GM19328 (cell line): ENCODE measurements at regions not wholly inside any gene's neighbourhood (a gene's known extent, or its start where the extent isn't known, plus 50 kb on each side); places are given as distances from the start of the nearest gene placed in this dataset.
"Not testable (repeated sequence)": the region's sequence is repeated elsewhere in the genome, so short reads cannot be mapped to it uniquely, and the experiment has no call there.

Experiments used
- ATAC-seq: cut with Tn5 transposase; IDR thresholded peaks from one replicate; pipeline ENCODE4 v1.9.1; 2021; ENCODE audit warnings: mild to moderate bottlenecking, moderate library complexity; ENCODE audit not compliant: unreplicated experiment

GRCh38 chr2:187865025-187865424 is 310.8 kb upstream of the TFPI start:
- no peak for ATAC-seq

- ATAC-seq, result no peak
Observed at GRCh38 chr2:187867165-187867564, 312.9 kb upstream of the TFPI start.

GRCh38 chr2:187869195-187869594 is 315.0 kb upstream of the TFPI start:
- no peak for ATAC-seq

- no peak for ATAC-seq
Observed at GRCh38 chr2:187871506-187871905, 317.3 kb upstream of the TFPI start.

DNA sequence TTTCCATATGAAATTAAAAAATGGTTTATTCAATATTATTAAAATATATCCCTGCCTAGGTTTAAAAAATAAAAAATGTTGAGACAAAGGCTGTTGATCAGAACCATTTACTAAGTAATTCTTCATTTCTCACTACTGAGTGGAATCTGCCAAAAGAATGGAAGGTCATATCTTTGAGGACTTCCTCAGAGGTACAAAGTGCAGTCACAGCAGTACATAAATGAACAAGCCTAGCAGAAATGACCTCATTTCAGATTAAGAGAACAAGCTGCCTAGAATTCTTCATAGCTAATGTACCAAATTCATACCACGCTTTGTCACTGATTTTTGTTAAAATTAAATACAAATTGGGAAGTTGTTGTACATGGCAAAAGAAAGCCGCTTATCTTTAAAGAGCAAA is 318.9 kb upstream of the TFPI start:
- no peak for ATAC-seq

DNA sequence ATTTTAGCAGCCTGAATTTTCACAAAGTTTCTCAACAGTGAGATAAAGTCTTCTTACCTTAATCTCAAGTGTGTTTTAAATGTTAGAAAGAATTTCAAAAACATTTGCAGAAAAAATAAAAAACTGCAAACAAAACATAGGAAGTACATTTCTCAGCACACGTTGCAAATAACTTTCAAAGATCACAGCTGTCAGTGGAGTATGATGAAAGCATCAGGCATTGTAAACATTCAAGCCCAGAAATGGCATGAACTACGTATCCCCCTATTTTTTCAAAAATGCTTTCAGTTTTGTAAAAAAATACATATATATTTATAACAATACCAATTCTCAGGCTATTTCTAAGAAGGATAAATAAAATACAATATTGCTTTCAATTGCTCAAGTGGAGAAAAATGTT is 320.6 kb upstream of the TFPI start:
- ATAC-seq, result no peak

DNA sequence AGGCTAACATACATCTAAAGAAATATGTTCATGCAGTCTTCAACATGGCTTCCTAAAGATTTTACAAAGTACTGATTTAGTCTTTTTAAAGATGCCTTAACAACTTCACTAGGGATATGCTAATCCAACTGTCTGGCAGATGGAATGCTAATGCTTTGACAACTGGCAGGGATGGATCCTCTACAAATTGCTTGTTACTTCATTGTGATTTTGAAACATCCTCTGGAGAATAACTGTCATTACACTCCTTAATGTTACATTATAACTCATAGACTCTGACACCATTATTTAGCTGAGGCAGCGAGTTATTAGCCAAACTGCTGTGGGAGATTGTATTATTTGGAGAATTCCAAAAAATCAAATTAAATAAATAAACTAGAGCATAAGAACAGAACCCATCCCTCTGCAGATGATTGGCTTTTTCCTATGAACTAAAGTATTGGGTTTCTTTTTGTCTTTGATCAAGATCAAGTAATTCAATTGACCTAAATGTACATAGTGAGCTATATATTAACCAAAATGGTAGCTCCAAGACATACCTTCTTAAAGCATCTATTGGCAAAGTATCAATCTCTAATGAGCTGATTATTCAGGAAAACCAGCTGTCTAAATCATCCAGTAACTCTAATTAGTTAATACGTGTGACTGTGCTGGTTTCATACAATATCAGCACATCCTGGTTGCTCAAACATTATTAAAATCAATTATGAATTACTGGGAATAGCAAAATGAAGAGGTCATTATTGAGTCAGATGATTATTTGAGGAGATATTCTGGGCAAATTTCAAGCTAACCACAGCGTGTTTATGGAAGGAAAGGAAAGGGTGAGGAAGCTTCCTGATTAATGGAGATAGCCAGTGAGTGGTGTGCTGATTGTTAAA is 321.3 kb upstream of the TFPI start:
- no peak for ATAC-seq

- ATAC-seq, result no peak
Observed at GRCh38 chr2:187876554-187876953, 322.3 kb upstream of the TFPI start.

GRCh38 chr2:187877391-187877790 is 323.2 kb upstream of the TFPI start:
- ATAC-seq, result no peak

DNA sequence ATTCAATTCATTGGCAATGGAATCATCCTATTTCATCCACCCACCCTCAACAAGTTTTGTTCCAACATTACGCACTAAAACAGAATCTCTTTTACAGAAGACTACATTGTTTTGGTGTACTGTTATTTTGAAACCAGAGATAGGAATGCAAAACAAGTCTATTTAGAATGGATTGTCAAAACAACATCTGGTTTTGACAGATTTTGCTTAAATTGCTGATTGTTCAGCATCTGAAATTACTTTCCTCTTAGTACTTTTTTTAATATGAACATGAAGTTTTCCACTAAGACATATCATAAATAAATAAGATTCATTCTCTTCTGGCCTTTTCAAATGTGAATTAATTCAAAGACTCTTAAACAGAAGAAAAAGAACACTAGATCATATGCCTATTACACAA is 323.9 kb upstream of the TFPI start:
- no peak for ATAC-seq

DNA sequence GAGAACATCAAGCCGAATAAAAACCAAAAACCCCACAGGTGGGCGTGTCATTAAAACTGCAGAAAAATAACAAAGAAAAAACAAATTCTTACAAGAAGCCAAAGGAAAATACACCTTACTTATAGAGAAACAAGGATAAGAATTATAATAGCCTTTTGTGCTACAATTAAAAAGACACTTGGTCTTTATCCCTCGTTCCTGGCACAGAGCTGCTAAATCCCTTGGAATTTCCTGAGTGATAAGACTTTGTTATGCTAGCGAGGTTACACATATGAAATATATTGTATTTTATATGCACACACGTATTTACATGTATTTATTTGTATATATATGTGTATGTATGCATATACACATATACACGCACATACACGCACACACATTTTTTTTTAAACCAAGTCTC is 325.3 kb upstream of the TFPI start:
- no peak for ATAC-seq

GRCh38 chr2:187884003-187884402 is 329.8 kb upstream of the TFPI start:
- ATAC-seq, result no peak

GRCh38 chr2:187890690-187891089 is 336.5 kb upstream of the TFPI start:
- ATAC-seq, result no peak

- ATAC-seq, result no peak
Observed at GRCh38 chr2:187900021-187900420, 345.8 kb upstream of the TFPI start.

GRCh38 chr2:187906021-187906420 is 351.8 kb upstream of the TFPI start:
- no peak for ATAC-seq

DNA sequence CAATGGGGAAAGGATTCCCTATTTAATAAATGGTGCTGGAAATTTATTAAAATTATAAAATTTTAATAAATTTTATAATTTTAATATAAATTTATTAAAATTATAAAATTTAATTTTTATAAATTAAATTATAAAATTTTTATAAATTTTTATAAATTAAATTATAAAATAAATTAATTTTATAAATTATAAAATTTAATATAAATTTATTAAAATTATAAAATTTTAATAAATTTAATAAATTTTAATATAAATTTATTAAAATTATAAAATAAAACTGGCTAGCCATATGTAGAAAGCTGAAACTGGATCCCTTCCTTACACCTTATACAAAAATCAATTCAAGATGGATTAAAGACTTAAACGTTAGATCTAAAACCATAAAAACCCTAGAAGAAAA is 356.7 kb upstream of the TFPI start:
- ATAC-seq, result not testable (repeated sequence)

GRCh38 chr2:187912950-187913349 is 358.7 kb upstream of the TFPI start:
- ATAC-seq, result no peak

GRCh38 chr2:187915810-187916209 is 361.6 kb upstream of the TFPI start:
- ATAC-seq, result no peak

- ATAC-seq, result no peak
Observed at GRCh38 chr2:187916799-187917198, 362.6 kb upstream of the TFPI start.

DNA sequence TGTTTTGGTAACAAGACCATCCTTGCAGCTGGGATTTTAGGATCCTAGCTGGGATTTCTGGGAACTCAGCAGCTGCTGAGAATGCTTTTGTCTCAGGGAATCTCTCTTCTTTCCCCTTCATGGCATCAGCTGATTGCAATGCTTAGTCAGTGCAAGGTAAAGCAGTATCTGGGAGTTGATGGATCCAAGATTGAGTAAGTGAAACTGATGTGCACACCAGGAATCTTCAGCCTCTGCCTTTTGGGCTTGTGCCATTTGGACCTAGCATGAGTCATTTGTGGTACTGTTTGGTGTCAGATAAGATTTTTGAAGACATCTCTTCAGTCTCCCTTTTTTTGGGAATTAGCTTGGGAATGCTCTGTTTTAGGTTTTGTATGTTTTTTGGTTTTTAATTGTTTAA is 363.3 kb upstream of the TFPI start:
- ATAC-seq, result no peak

- ATAC-seq, result no peak
Observed at GRCh38 chr2:187918996-187919821, 365.0 kb upstream of the TFPI start.

DNA sequence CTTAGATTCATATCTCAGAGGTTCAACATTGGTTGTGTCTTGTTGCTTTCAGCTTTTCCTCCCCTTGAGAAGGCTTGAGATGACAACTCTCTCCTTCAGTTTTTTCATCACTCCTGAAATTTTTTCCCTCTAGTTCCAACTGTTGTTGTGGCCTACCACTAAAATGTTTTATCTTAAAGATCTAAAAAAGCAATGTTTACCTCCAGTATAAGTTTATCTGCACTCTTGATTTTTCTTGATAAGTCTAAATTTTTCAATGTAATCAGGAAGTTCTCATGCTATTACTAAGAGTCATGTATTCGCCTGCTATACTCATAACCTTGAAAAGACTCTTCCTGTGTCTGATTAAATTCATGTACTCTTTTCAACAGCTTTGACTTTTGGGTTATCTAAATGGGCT is 366.3 kb upstream of the TFPI start:
- no peak for ATAC-seq
